ENCODE measurements at regions not wholly inside any gene's neighbourhood (a gene's known extent, or its start where the extent isn't known, plus 50 kb on each side); places are given as distances from the start of the nearest gene placed in this dataset.

GRCh38 chr14:28936601-28937000 lies 170.0 kb downstream of the FOXG1 start:
- H3K4me3 ChIP-seq (ENCODE audit: low read length), result no peak overlapping the region
- no peak for DNase-seq (ENCODE audit: low read depth)
- no peak for TF ChIP-seq CTCF (IDR thresholded peaks at IDR 0.05; ENCODE audit: insufficient read depth, low read depth, low read length, missing control alignments)

DNA sequence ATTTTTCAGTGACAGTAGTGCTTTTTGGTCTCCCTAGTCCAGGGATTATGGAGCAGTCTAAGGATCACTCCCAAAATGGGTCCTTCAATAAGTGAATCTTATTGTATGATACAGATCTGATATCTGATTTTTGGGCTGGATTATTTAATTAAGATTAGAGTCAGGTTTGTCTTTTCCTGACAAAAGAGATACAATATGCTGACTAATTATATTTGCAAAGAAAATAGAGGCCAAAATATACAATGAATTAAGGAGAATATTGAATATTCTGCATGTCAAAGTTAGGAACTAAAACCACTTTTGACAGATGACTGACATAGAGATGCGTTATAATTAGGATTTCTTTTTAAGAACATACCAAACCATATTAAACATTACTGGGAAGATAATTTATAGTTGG lies 175.2 kb downstream of the FOXG1 start:
- DNase-seq (ENCODE audit: low read depth), result no peak
- no peak for TF ChIP-seq CTCF (IDR thresholded peaks at IDR 0.05; ENCODE audit: insufficient read depth, low read depth, low read length, missing control alignments)
- H3K4me3 ChIP-seq (ENCODE audit: low read length), result no peak overlapping the region

DNA sequence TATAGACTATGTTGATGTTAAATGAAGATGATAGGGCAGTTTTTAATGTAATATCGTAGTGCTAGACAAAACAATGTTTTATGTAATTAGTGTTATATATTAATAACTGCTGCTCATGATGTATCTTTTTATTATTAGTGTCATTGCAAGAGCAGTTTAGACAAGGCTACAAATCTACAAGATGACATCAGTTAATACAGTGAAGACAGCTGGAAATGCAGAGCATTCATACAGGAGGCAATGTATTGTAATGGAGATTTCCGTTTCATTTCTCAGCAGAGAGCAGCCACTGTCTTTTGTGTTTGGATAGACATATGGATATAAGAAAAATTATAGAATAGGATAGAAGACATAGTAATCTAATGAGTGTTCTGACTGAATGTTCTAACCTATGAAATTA lies 178.0 kb downstream of the FOXG1 start:
- DNase-seq (ENCODE audit: low read depth), result no peak
- no peak for TF ChIP-seq CTCF (IDR thresholded peaks at IDR 0.05; ENCODE audit: insufficient read depth, low read depth, low read length, missing control alignments)
- H3K4me3 ChIP-seq (ENCODE audit: low read length), result no peak overlapping the region

DNA sequence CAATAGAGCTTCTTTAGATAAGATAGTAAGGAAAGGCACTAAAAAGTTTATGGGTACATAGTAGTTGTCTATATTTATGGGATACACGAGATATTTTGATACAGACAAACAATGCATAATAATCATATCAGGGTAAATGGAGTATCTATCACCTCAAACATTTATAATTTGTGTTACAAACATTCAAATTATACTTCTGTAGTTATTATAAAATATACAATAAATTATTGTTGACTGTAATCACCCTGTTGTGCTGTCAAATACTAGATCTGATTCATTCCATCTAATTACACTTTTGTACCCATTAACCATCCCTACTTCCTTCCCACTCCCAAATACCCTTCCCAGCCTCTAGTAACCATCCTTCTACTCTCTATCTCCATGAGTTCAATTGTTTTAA lies 179.7 kb downstream of the FOXG1 start:
- DNase-seq (ENCODE audit: low read depth), result no peak
- no peak for TF ChIP-seq CTCF (IDR thresholded peaks at IDR 0.05; ENCODE audit: insufficient read depth, low read depth, low read length, missing control alignments)
- no peak overlapping the region for H3K4me3 ChIP-seq (ENCODE audit: low read length)

GRCh38 chr14:28949503-28949902 lies 182.9 kb downstream of the FOXG1 start:
- H3K4me3 ChIP-seq (ENCODE audit: low read length), result no peak overlapping the region
- DNase-seq (ENCODE audit: low read depth), result no peak
- TF ChIP-seq CTCF (IDR thresholded peaks at IDR 0.05; ENCODE audit: insufficient read depth, low read depth, low read length, missing control alignments), result no peak

DNA sequence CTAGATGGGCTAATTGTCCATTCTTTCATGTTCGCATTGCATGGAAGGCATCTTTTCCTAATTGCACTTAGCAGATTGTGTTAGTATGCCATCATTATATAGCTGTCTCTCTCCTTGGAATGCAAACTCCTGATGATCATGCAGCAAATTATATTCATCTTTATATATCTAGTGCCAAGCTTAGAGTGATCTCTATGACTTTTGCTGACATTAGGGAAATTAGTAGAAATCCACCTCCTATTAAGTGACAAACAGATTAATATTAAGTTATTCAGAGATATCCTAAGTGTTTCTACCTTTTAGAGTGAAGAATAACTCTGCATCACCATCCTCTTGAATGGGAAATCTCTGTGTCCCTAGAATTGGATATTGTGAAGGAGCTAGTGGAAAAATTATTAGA lies 185.6 kb downstream of the FOXG1 start:
- DNase-seq (ENCODE audit: low read depth), result no peak
- TF ChIP-seq CTCF (IDR thresholded peaks at IDR 0.05; ENCODE audit: insufficient read depth, low read depth, low read length, missing control alignments), result no peak
- H3K4me3 ChIP-seq (ENCODE audit: low read length), result no peak overlapping the region

DNA sequence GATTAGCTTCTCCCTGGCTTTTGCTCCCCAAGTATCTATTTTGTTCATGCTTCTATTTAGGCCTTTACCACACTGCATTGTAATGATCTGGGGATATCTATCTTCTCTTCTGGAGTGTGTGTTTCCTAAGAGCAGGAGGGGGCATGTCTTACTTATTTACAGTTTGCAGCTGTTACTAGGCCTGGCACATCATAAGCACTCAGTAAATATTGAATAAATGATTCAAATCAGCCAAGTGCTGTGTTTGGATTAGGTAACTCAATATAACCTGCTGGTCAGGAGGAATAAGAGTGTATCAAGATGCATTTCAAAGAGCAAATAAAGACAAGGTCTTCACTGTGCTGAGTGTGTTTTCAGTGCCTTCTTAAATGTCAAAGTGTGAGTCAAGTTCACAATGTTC lies 186.1 kb downstream of the FOXG1 start:
- DNase-seq (ENCODE audit: low read depth), result no peak
- H3K4me3 ChIP-seq (ENCODE audit: low read length), result no peak overlapping the region
- TF ChIP-seq CTCF (IDR thresholded peaks at IDR 0.05; ENCODE audit: insufficient read depth, low read depth, low read length, missing control alignments), result no peak
